DOHH2 (cell line): ENCODE measurements at regions not wholly inside any gene's neighbourhood (a gene's known extent, or its start where the extent isn't known, plus 50 kb on each side); places are given as distances from the start of the nearest gene placed in this dataset.

ENCODE experiments used
- EZH2phosphoT487 ChIP-seq: fragments of 200-600 bp; sonication (generic); IDR thresholded peaks from 2 replicates; pipeline ENCODE4 v1.6.1; 2017; ENCODE audit warnings: borderline replicate concordance, mild to moderate bottlenecking, antibody characterized with exemption, low read length, moderate library complexity, mixed read lengths
- TF ChIP-seq, protein P1 (sequence below): fragments of 200-600 bp; sonication (generic); IDR thresholded peaks from one replicate; pipeline ENCODE4 v1.5.1; 2014; ENCODE audit warnings: antibody characterized with exemption, mild to moderate bottlenecking, low read depth, low read length; ENCODE audit not compliant: poor library complexity, severe bottlenecking

DNA sequence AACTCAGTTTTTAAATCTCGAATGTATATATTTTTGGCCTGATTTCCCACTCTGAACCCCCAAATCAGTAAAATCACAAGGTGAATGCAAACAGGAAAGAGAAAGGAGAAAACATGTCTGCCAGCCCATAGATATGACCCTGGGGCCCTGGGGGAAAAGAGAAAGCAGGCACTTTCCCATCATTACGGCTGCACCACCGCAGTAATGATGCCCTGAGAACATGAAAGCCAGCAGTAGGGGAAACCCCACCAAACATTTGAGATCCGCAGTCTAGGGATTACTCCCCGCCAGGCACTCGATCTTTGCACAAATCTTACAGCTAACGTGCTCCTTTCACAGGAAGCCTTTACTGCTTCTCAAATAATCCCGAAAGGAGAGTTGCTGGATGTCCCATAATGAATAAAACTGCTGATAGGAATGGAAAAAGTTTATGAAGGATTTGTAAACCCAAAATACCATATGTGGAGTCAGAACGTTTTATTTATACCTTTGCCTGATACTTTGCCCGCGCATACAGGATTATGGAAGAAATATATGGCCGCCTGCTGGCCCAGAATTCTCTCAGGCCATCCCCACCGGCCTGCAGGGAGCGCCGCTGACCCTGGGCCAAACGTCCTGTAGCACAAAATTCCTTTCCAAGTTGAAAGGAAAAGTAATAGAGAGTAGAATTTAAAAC lies 180.0 kb upstream of the INHBA start:
- TF ChIP-seq, protein P1, sequence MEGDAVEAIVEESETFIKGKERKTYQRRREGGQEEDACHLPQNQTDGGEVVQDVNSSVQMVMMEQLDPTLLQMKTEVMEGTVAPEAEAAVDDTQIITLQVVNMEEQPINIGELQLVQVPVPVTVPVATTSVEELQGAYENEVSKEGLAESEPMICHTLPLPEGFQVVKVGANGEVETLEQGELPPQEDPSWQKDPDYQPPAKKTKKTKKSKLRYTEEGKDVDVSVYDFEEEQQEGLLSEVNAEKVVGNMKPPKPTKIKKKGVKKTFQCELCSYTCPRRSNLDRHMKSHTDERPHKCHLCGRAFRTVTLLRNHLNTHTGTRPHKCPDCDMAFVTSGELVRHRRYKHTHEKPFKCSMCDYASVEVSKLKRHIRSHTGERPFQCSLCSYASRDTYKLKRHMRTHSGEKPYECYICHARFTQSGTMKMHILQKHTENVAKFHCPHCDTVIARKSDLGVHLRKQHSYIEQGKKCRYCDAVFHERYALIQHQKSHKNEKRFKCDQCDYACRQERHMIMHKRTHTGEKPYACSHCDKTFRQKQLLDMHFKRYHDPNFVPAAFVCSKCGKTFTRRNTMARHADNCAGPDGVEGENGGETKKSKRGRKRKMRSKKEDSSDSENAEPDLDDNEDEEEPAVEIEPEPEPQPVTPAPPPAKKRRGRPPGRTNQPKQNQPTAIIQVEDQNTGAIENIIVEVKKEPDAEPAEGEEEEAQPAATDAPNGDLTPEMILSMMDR, result no peak
- TF ChIP-seq EZH2phosphoT487, result no peak
